ENCODE measurements at regions not wholly inside any gene's neighbourhood (a gene's known extent, or its start where the extent isn't known, plus 50 kb on each side); places are given as distances from the start of the nearest gene placed in this dataset.
"Not testable (repeated sequence)": the region's sequence is repeated elsewhere in the genome, so short reads cannot be mapped to it uniquely, and the experiment has no call there.

- no peaks in the 10 kb centered on the region for H3K36me3 Mint-ChIP-seq (ENCODE audit: low read depth)
- H3K4me1 Mint-ChIP-seq, result no peaks in the 10 kb centered on the region
- no peak overlapping the region for H3K27ac Mint-ChIP-seq
- no peak for DNase-seq
- CTCF ChIA-PET, result no interaction called here
- POLR2A ChIA-PET, result no interaction called here
- no peaks in the 10 kb centered on the region for H3K9me3 Mint-ChIP-seq
- H3K4me3 Mint-ChIP-seq, result no peak overlapping the region
- peaks cover 7% of the 10 kb centered on the region for H3K27me3 Mint-ChIP-seq
Measured at GRCh38 chr2:129798301-129798581, 181.2 kb upstream of the RAB6C start.

DNA sequence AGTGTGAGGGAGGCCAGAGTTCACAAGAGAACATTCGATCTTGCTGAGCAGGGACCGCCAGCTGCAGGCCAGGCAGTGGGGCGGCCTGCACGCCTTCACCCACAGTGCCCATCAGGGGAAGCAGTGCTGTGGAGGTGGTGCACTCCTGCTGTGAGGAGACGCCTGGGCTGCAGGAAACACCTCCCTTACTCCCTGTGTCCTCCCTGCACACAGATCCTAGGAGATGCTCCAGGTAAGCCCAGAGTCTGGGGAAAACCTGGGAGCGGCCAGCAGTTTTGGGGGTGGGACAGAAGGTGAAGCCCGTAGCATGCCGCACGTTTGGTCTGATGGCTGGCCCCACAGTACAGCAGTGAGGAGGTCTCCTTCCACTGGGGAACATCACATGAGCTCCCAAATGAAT, 180.8 kb upstream of the RAB6C start:
- Mint-ChIP-seq H3K4me3 (no peak overlapping the region), H3K4me1 (no peaks in the 10 kb centered on the region), H3K9me3 (no peaks in the 10 kb centered on the region), H3K36me3 (ENCODE audit: low read depth) (no peaks in the 10 kb centered on the region), H3K27ac (no peak overlapping the region), H3K27me3 (peaks cover 7% of the 10 kb centered on the region)
- POLR2A ChIA-PET, result no interaction called here
- CTCF ChIA-PET, result no interaction called here
- no peak for DNase-seq

DNA sequence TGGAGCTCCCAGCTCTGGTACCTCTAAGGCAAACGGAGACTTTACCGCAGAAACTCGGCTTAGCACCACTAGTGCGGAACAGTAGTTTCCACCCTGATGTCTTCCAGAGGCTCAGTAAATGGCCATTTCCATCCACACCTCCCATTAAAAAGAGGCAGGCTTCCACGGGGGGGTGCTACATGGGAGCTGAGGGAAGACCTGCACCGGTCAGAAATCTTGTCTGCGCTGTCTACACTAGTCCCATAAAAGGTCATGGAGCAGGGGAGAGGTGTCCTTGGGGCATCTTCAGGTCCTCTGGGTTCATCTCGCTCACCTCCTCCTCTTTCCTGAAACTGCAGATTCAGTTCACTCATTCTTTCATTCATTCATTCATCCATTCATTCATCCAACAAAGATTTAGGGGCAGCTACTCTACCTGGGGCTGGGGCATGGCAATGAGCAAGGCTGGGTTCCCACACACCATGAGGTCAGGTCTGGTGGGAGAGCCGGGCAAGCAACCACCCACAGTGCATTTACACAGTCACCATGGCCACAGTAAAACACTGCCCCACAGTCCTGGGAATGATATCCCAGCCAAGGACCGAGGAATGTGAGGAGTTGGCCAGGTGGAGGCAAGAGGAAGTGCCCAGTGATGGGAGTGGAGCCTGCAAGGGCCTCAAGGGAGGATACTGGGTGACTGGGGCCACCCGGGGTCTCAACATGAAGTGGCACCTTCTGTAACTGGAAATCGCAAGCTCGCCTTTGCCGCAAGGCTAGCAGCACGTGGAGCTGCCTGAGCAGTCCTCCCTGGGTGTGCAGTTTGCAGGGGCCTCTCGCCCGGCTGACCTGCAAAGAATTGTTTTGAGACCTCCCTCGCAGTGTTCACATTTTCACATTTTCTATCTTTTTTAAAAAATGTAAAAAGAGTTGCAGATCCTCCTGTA, 180.2 kb upstream of the RAB6C start:
- ChIA-PET CTCF (no interaction called here), POLR2A (no interaction called here)
- Mint-ChIP-seq H3K27me3 (peaks cover 7% of the 10 kb centered on the region), H3K36me3 (ENCODE audit: low read depth) (no peaks in the 10 kb centered on the region), H3K9me3 (no peaks in the 10 kb centered on the region), H3K4me1 (no peaks in the 10 kb centered on the region), H3K4me3 (no peak overlapping the region), H3K27ac (no peak overlapping the region)
- no peak for DNase-seq

DNA sequence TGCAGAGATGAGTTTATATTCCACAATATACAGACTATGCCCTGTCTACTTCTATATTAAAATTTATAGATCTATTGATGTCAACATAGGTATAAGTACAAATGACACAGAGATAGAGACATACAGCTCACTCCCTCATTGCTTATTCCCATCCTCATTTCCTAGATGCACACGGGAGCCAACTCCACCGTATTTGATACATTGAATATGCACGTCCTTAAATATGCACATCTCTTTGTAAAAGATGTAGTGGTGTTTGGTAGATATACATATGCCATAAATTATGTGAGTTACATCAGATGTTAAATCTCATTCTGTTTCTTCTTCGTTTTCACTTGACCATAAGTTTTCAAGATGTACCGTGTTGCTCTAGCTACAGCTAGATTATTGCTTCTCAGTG, 179.2 kb upstream of the RAB6C start:
- H3K27me3 Mint-ChIP-seq, result peaks cover 7% of the 10 kb centered on the region
- H3K36me3 Mint-ChIP-seq (ENCODE audit: low read depth), result no peaks in the 10 kb centered on the region
- H3K9me3 Mint-ChIP-seq, result no peaks in the 10 kb centered on the region
- CTCF ChIA-PET, result no interaction called here
- H3K27ac Mint-ChIP-seq, result no peak overlapping the region
- H3K4me3 Mint-ChIP-seq, result no peak overlapping the region
- DNase-seq, result no peak
- POLR2A ChIA-PET, result no interaction called here
- H3K4me1 Mint-ChIP-seq, result no peaks in the 10 kb centered on the region

DNA sequence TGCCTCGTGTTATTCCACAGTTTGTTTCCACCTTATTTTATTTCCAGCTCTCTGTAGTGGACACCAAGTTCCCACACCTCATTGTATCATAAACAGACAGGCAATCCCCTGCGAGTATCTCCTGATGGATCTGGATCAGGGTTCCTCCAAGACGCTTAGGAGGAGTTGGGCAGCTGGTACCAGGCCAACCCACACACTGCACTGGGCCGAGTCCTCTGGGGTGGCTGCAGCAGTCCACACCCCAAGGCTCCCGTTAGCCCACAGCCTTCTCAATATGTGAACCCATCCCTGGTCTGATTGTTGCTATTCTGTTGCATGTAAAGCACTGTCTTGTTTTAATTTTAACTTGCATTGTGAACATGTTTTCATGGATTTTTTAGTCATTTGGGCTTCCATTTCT, 178.8 kb upstream of the RAB6C start:
- POLR2A ChIA-PET, result no interaction called here
- Mint-ChIP-seq H3K4me3 (no peak overlapping the region), H3K4me1 (no peaks in the 10 kb centered on the region), H3K9me3 (no peaks in the 10 kb centered on the region), H3K36me3 (ENCODE audit: low read depth) (no peaks in the 10 kb centered on the region), H3K27me3 (peaks cover 7% of the 10 kb centered on the region), H3K27ac (no peak overlapping the region)
- CTCF ChIA-PET, result no interaction called here
- no peak for DNase-seq

- H3K27me3 Mint-ChIP-seq, result peaks cover 7% of the 10 kb centered on the region
- CTCF ChIA-PET, result no interaction called here
- H3K4me3 Mint-ChIP-seq, result no peak overlapping the region
- H3K4me1 Mint-ChIP-seq, result no peaks in the 10 kb centered on the region
- POLR2A ChIA-PET, result no interaction called here
- no peaks in the 10 kb centered on the region for H3K9me3 Mint-ChIP-seq
- H3K36me3 Mint-ChIP-seq (ENCODE audit: low read depth), result no peaks in the 10 kb centered on the region
- no peak for DNase-seq
- H3K27ac Mint-ChIP-seq, result no peak overlapping the region
Measured at GRCh38 chr2:129801575-129801974, 177.9 kb upstream of the RAB6C start.

DNA sequence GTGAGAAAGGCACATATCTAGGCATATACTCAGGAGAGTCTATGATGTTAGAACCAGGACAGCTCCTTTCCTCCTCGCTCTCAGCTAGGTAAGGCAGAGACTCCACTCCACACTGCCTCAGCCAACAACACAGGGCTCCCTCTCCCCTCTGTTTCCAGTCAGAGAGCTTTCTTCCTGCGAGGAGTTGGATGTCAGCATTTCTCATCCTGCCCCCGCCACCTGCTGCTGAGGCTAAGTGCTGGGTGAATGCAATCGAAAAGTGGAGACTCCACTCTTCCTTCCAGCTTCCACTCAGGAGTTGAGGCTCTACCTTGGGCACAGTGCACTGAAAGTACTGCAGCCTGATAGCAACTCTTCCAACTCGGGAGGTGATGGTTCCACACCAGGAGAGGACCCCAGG, 177.2 kb upstream of the RAB6C start:
- H3K36me3 Mint-ChIP-seq (ENCODE audit: low read depth), result no peaks in the 10 kb centered on the region
- H3K4me1 Mint-ChIP-seq, result no peaks in the 10 kb centered on the region
- DNase-seq, result no peak
- no peak overlapping the region for H3K4me3 Mint-ChIP-seq
- CTCF ChIA-PET, result no interaction called here
- H3K27ac Mint-ChIP-seq, result no peak overlapping the region
- H3K9me3 Mint-ChIP-seq, result no peaks in the 10 kb centered on the region
- POLR2A ChIA-PET, result no interaction called here
- H3K27me3 Mint-ChIP-seq, result peaks cover 7% of the 10 kb centered on the region

DNA sequence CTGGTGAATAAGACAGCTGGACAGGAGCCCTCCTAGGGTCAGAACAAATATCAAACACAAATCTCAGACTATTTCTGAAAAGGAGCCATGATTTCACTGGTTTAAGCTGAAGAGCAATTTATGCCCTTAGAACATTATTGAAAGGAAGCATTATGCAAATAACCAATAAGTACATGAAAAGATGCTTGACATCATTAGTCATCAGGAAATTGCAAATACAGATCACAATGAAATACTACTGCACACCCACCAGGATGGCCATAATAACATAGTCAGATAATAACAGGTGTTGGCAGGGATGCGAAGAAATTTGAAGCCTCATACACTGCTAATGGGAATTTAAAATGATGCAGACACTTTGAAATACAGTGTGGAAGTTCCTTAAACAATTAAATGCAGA, 176.4 kb upstream of the RAB6C start:
- Mint-ChIP-seq H3K27me3 (peaks cover 7% of the 10 kb centered on the region), H3K9me3 (no peaks in the 10 kb centered on the region), H3K4me3 (no peak overlapping the region), H3K4me1 (no peaks in the 10 kb centered on the region), H3K36me3 (ENCODE audit: low read depth) (no peaks in the 10 kb centered on the region), H3K27ac (no peak overlapping the region)
- ChIA-PET POLR2A (no interaction called here), CTCF (no interaction called here)
- DNase-seq, result no peak

GRCh38 chr2:129803871-129804270, 175.6 kb upstream of the RAB6C start:
- H3K27me3 Mint-ChIP-seq, result peaks cover 7% of the 10 kb centered on the region
- no peaks in the 10 kb centered on the region for H3K36me3 Mint-ChIP-seq (ENCODE audit: low read depth)
- H3K9me3 Mint-ChIP-seq, result no peaks in the 10 kb centered on the region
- H3K4me3 Mint-ChIP-seq, result no peak overlapping the region
- no peaks in the 10 kb centered on the region for H3K4me1 Mint-ChIP-seq
- POLR2A ChIA-PET, result no interaction called here
- H3K27ac Mint-ChIP-seq, result no peak overlapping the region
- CTCF ChIA-PET, result no interaction called here
- no peak for DNase-seq

- H3K9me3 Mint-ChIP-seq, result no peaks in the 10 kb centered on the region
- CTCF ChIA-PET, result no interaction called here
- no peak overlapping the region for H3K27ac Mint-ChIP-seq
- no peak overlapping the region for H3K4me3 Mint-ChIP-seq
- POLR2A ChIA-PET, result no interaction called here
- H3K36me3 Mint-ChIP-seq (ENCODE audit: low read depth), result no peaks in the 10 kb centered on the region
- no peak for DNase-seq
- peaks cover 21% of the 10 kb centered on the region for H3K27me3 Mint-ChIP-seq
- H3K4me1 Mint-ChIP-seq, result no peaks in the 10 kb centered on the region
Measured at GRCh38 chr2:129805899-129806298, 173.6 kb upstream of the RAB6C start.

DNA sequence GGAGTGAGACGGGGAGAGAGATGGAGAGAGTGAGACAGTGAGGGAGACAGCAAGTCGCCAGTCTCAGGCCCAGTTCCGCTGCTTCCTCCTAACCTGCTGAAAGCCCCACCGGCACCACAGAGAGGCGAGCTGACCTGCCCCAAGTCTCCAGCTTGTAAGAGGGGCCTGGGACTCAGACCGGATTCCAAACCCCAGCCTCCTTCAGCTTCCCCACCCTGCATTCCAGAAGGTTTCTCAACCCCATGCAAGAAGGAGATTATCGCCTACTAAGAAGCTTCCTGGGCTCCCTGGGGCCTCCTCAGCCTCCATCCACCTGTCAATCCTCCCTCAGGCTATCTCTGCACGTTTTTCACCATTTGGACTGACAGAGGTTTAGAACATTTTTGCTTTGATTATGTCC, 173.1 kb upstream of the RAB6C start:
- ChIA-PET POLR2A (no interaction called here), CTCF (no interaction called here)
- Mint-ChIP-seq H3K36me3 (ENCODE audit: low read depth) (no peaks in the 10 kb centered on the region), H3K27me3 (peaks cover 22% of the 10 kb centered on the region), H3K4me3 (no peak overlapping the region), H3K9me3 (no peaks in the 10 kb centered on the region), H3K4me1 (no peaks in the 10 kb centered on the region), H3K27ac (no peak overlapping the region)
- no peak for DNase-seq

- no peaks in the 10 kb centered on the region for H3K36me3 Mint-ChIP-seq (ENCODE audit: low read depth)
- peaks cover 20% of the 10 kb centered on the region for H3K27me3 Mint-ChIP-seq
- POLR2A ChIA-PET, result no interaction called here
- no peak overlapping the region for H3K27ac Mint-ChIP-seq
- H3K4me3 Mint-ChIP-seq, result no peak overlapping the region
- no peaks in the 10 kb centered on the region for H3K9me3 Mint-ChIP-seq
- no peaks in the 10 kb centered on the region for H3K4me1 Mint-ChIP-seq
- CTCF ChIA-PET, result no interaction called here
- DNase-seq, result no peak
Measured at GRCh38 chr2:129806990-129807389, 172.5 kb upstream of the RAB6C start.

DNA sequence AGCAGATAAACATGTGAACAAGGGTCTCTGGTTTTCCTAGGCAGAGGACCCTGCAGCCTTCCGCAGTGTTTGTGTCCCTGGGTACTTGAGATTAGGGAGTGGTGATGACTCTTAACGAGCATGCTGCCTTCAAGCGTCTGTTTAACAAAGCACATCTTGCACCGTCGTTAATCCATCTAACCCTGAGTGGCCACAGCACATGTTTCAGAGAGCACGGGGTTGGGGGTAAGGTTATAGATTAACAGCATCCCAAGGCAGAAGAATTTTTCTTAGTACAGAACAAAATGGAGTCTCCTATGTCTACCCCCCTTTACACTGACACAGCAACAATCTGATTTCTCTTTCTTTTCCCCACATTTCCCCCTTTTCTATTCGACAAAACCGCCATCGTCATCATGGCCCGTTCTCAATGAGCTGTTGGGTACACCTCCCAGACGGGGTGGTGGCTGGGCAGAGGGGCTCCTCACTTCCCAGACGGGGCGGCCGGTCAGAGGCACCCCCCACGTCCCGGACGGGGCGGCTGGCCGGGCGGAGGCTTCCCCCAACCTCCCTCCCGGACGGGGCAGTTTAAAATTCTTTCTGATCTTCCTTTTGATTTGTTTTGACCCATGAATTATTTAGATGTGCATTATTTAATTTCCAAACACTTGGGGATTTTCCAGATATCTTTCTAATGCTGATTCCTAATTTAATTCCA, 171.7 kb upstream of the RAB6C start:
- H3K27ac Mint-ChIP-seq; DNase-seq; H3K36me3 Mint-ChIP-seq (ENCODE audit: low read depth); CTCF ChIA-PET; H3K4me3 Mint-ChIP-seq; H3K4me1 Mint-ChIP-seq; H3K9me3 Mint-ChIP-seq; POLR2A ChIA-PET: not testable (repeated sequence)
- peaks cover 20% of the 10 kb centered on the region for H3K27me3 Mint-ChIP-seq

GRCh38 chr2:129810521-129810920, 168.9 kb upstream of the RAB6C start:
- Mint-ChIP-seq H3K4me3 (no peak overlapping the region), H3K4me1 (peaks cover 1% of the 10 kb centered on the region), H3K27ac (no peak overlapping the region), H3K27me3 (peaks cover 20% of the 10 kb centered on the region), H3K36me3 (ENCODE audit: low read depth) (no peaks in the 10 kb centered on the region), H3K9me3 (peaks cover 5% of the 10 kb centered on the region)
- no peak for DNase-seq
- ChIA-PET CTCF (no interaction called here), POLR2A (no interaction called here)
